GM21367 (cell line): ENCODE measurements at regions not wholly inside any gene's neighbourhood (a gene's known extent, or its start where the extent isn't known, plus 50 kb on each side); places are given as distances from the start of the nearest gene placed in this dataset.

Experiments
- ATAC-seq: cut with Tn5 transposase; IDR thresholded peaks from one replicate; pipeline ENCODE4 v1.9.1; 2021; ENCODE audit not compliant: unreplicated experiment

GRCh38 chr10:94279835-94280709 is 82.7 kb downstream of the NOC3L start:
- ATAC-seq, result peak; percentile 68

- ATAC-seq, result no peak
Observed at GRCh38 chr10:94281654-94282053, 81.1 kb downstream of the NOC3L start.

- no peak for ATAC-seq
Observed at GRCh38 chr10:94282369-94282768, 80.4 kb downstream of the NOC3L start.
